Urinary bladder (tissue), 3 donors: ENCODE measurements at regions not wholly inside any gene's neighbourhood (a gene's known extent, or its start where the extent isn't known, plus 50 kb on each side); places are given as distances from the start of the nearest gene placed in this dataset.

Source experiments
- DNase-seq: peaks from one replicate; pipeline ENCODE4 v3.0.0-alpha.2; 2015; ENCODE audit errors: extremely low spot score
- H3K27ac ChIP-seq: one replicate; pipeline ENCODE4 v1.5.1; 2013; ENCODE audit warnings: low read depth, mild to moderate bottlenecking, moderate library complexity
- H3K36me3 ChIP-seq: one replicate; pipeline ENCODE4 v1.6.1; 2013; ENCODE audit warnings: mild to moderate bottlenecking, moderate library complexity; ENCODE audit not compliant: insufficient read depth
- H3K4me1 ChIP-seq: one replicate; pipeline ENCODE4 v1.6.1; 2013; ENCODE audit warnings: mild to moderate bottlenecking, moderate library complexity; ENCODE audit not compliant: insufficient read depth
- H3K4me3 ChIP-seq: one replicate; pipeline ENCODE4 v1.5.1; 2013; ENCODE audit warnings: low read depth, low read length
- WGBS: extraction: QIAGEN DNeasy Blood & Tissue Kit; methylation state at CpG from one replicate; pipeline ENCODE4 v1.1.7; 2013; 5-methylcytosine and 5-hydroxymethylcytosine counted together
- donor health status: healthy with polysubstance abuse.
- donor health status: healthy.

- Histone ChIP-seq H3K4me3 (no peak overlapping the region), H3K27ac (no peak overlapping the region), H3K36me3 (no peaks in the 10 kb centered on the region), H3K4me1 (no peaks in the 10 kb centered on the region)
- WGBS, result 90% methylated on average over 5 of the region's 5 CpGs
- DNase-seq, result no peak
Observed at GRCh38 chr5:2172471-2172870, 289.7 kb upstream of the IRX4 start.

- Histone ChIP-seq H3K4me1 (no peaks in the 10 kb centered on the region), H3K27ac (no peak overlapping the region), H3K4me3 (no peak overlapping the region), H3K36me3 (no peaks in the 10 kb centered on the region)
- DNase-seq, result no peak
- WGBS, result 38% methylated on average over 7 of the region's 7 CpGs
Observed at GRCh38 chr5:2170761-2171160, 288.0 kb upstream of the IRX4 start.

GRCh38 chr5:2169850-2170760 is 287.4 kb upstream of the IRX4 start:
- H3K27ac ChIP-seq, result no peak overlapping the region
- 62% methylated on average over 47 of the region's 47 CpGs for WGBS
- no peaks in the 10 kb centered on the region for H3K36me3 ChIP-seq
- DNase-seq, result no peak
- H3K4me3 ChIP-seq, result no peak overlapping the region
- H3K4me1 ChIP-seq, result no peaks in the 10 kb centered on the region

GRCh38 chr5:2169430-2169808 is 286.7 kb upstream of the IRX4 start:
- Histone ChIP-seq H3K4me1 (no peaks in the 10 kb centered on the region), H3K36me3 (no peaks in the 10 kb centered on the region), H3K4me3 (no peak overlapping the region), H3K27ac (no peak overlapping the region)
- WGBS, result 85% methylated on average over 10 of the region's 10 CpGs
- DNase-seq, result no peak

GRCh38 chr5:2168601-2169429 is 286.1 kb upstream of the IRX4 start:
- no peak overlapping the region for H3K27ac ChIP-seq
- no peaks in the 10 kb centered on the region for H3K4me1 ChIP-seq
- H3K4me3 ChIP-seq, result no peak overlapping the region
- no peak for DNase-seq
- 63% methylated on average over 24 of the region's 24 CpGs for WGBS
- no peaks in the 10 kb centered on the region for H3K36me3 ChIP-seq

GRCh38 chr5:2167671-2168070 is 284.9 kb upstream of the IRX4 start:
- no peaks in the 10 kb centered on the region for H3K36me3 ChIP-seq
- no peak overlapping the region for H3K27ac ChIP-seq
- H3K4me3 ChIP-seq, result no peak overlapping the region
- DNase-seq, result no peak
- H3K4me1 ChIP-seq, result no peaks in the 10 kb centered on the region
- 87% methylated on average over 11 of the region's 11 CpGs for WGBS

GRCh38 chr5:2166979-2167377 is 284.3 kb upstream of the IRX4 start:
- Histone ChIP-seq H3K36me3 (no peaks in the 10 kb centered on the region), H3K27ac (no peak overlapping the region), H3K4me3 (no peak overlapping the region), H3K4me1 (no peaks in the 10 kb centered on the region)
- no peak for DNase-seq
- WGBS, result 87% methylated on average over 6 of the region's 6 CpGs

- 84% methylated on average over 17 of the region's 17 CpGs for WGBS
Observed at GRCh38 chr5:2166306-2166978, 283.7 kb upstream of the IRX4 start.

GRCh38 chr5:2165615-2166305 is 283.0 kb upstream of the IRX4 start:
- H3K27ac ChIP-seq, result no peak overlapping the region
- H3K4me1 ChIP-seq, result no peaks in the 10 kb centered on the region
- no peak for DNase-seq
- no peaks in the 10 kb centered on the region for H3K36me3 ChIP-seq
- H3K4me3 ChIP-seq, result no peak overlapping the region
- WGBS, result 71% methylated on average over 11 of the region's 11 CpGs

More at GRCh38 chr5:2166306-2166978, 283.7 kb upstream of the IRX4 start:
- Histone ChIP-seq H3K36me3 (no peaks in the 10 kb centered on the region), H3K27ac (no peak overlapping the region), H3K4me1 (no peaks in the 10 kb centered on the region), H3K4me3 (no peak overlapping the region)
- no peak for DNase-seq

- 65% methylated on average over 15 of the region's 15 CpGs for WGBS
- Histone ChIP-seq H3K36me3 (no peaks in the 10 kb centered on the region), H3K4me3 (no peak overlapping the region), H3K4me1 (no peaks in the 10 kb centered on the region), H3K27ac (no peak overlapping the region)
- DNase-seq, result no peak
Observed at GRCh38 chr5:2165203-2165602, 282.5 kb upstream of the IRX4 start.

- H3K27ac ChIP-seq, result no peak overlapping the region
- no peak for DNase-seq
- H3K4me3 ChIP-seq, result no peak overlapping the region
- WGBS, result 38% methylated on average over 13 of the region's 13 CpGs
- no peaks in the 10 kb centered on the region for H3K4me1 ChIP-seq
- no peaks in the 10 kb centered on the region for H3K36me3 ChIP-seq
Observed at GRCh38 chr5:2164586-2164985, 281.9 kb upstream of the IRX4 start.

GRCh38 chr5:2163940-2164490 is 281.3 kb upstream of the IRX4 start:
- DNase-seq, result no peak
- WGBS, result 61% methylated on average over 16 of the region's 16 CpGs
- Histone ChIP-seq H3K27ac (no peak overlapping the region), H3K36me3 (no peaks in the 10 kb centered on the region), H3K4me1 (no peaks in the 10 kb centered on the region), H3K4me3 (no peak overlapping the region)
